ENCODE measurements at regions not wholly inside any gene's neighbourhood (a gene's known extent, or its start where the extent isn't known, plus 50 kb on each side); places are given as distances from the start of the nearest gene placed in this dataset.
A peak's percentile ranks its signal among the peaks of the same experiment; 100 is the strongest.

DNA sequence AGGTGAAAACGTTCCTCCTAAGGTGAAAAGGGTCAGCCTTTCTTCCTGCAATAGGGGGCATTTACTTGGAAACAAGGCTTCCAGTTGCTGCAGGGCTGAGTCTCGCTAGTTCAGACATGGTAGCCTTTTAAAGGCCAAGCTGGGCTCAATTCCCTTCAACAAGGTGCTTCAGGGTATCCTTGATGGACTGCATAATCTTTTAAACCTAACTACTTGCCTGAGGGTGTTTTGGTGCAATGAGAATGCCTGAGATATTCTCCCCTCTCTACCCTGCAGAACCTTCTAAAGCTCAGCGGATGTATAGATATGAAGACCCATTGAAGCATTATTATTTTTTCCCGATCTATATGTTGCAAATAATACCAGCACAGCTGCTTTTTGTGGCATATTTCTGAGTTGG, 416.1 kb downstream of the QKI start:
- Mint-ChIP-seq H3K27me3 (peaks cover 26 to 32% (median 27%) of the 10 kb centered on the region in 3 donors), H3K4me1 (no peaks in the 10 kb centered on the region), H3K27ac (no peak overlapping the region)

GRCh38 chr6:163828038-163828795, 413.7 kb downstream of the QKI start:
- Mint-ChIP-seq H3K4me1 (peaks cover 0 to 4% (median 4%) of the 10 kb centered on the region in 3 donors), H3K36me3 (no peaks in the 10 kb centered on the region), H3K27ac (no peak overlapping the region), H3K4me3 (no peak overlapping the region), H3K9me3 (peaks cover 0 to 6% (median 0%) of the 10 kb centered on the region in 7 donors), H3K27me3 (peaks cover 26 to 32% (median 29%) of the 10 kb centered on the region in 3 donors)
- DNase-seq (no peak), ATAC-seq (ENCODE audit: low read depth in 2 of 2) (no peak)

More for the DNA sequence above, 416.1 kb downstream of the QKI start:
- peaks cover 0 to 6% (median 0%) of the 10 kb centered on the region in 7 donors for H3K9me3 Mint-ChIP-seq
- no peak overlapping the region for H3K4me3 Mint-ChIP-seq
- no peak for ATAC-seq (ENCODE audit: low read depth in 2 of 2)
- no peaks in the 10 kb centered on the region for H3K36me3 Mint-ChIP-seq
- DNase-seq, result no peak

- Mint-ChIP-seq H3K4me1 (peaks cover 0 to 4% (median 4%) of the 10 kb centered on the region in 3 donors), H3K36me3 (no peaks in the 10 kb centered on the region), H3K27ac (peak overlapping the region in 1 of 6 donors; percentile 20), H3K9me3 (peaks cover 0 to 6% (median 0%) of the 10 kb centered on the region in 7 donors), H3K27me3 (peaks cover 16 to 24% (median 23%) of the 10 kb centered on the region in 3 donors), H3K4me3 (no peak overlapping the region)
- ATAC-seq (ENCODE audit: low read depth in 2 of 2) (no peak), DNase-seq (no peak)
Observed at GRCh38 chr6:163827143-163827542, 412.6 kb downstream of the QKI start.

- Mint-ChIP-seq H3K9me3 (peaks cover 0 to 6% (median 0%) of the 10 kb centered on the region in 7 donors), H3K27ac (no peak overlapping the region), H3K36me3 (no peaks in the 10 kb centered on the region), H3K4me3 (no peak overlapping the region), H3K4me1 (peaks cover 0 to 4% (median 4%) of the 10 kb centered on the region in 3 donors), H3K27me3 (peaks cover 11 to 24% (median 23%) of the 10 kb centered on the region in 3 donors)
- no peak for ATAC-seq (ENCODE audit: low read depth in 2 of 2)
- no peak for DNase-seq
Observed at GRCh38 chr6:163826629-163827028, 412.1 kb downstream of the QKI start.

- Mint-ChIP-seq H3K4me3 (no peak overlapping the region), H3K27ac (no peak overlapping the region), H3K9me3 (peaks cover 0 to 3% (median 0%) of the 10 kb centered on the region in 7 donors), H3K36me3 (no peaks in the 10 kb centered on the region), H3K27me3 (peaks cover 9 to 31% (median 20%) of the 10 kb centered on the region in 3 donors), H3K4me1 (peaks cover 0 to 4% (median 4%) of the 10 kb centered on the region in 3 donors)
- DNase-seq (no peak), ATAC-seq (ENCODE audit: low read depth in 2 of 2) (no peak)
Observed at GRCh38 chr6:163825033-163825432, 410.5 kb downstream of the QKI start.

DNA sequence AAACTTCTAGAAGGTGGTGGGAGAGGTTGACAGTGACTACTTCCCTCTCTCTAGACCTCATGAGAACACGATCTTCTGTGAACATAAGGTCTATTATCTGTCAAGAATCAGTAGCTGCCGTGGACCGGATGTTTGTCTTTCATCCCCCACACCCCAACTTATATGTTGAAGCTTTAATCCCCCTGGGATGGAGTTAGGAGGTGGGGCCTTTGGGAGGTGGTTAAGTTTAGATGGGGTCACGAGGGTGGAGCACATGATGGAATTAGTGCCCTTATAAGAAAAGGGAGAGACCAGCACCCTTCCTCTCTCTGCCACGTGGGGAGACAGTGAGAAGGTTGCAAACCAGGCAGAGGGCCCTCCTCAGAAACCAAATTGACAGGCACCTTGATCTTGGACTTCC, 409.1 kb downstream of the QKI start:
- Mint-ChIP-seq H3K27ac (no peak overlapping the region), H3K4me3 (no peak overlapping the region), H3K27me3 (peaks cover 9 to 36% (median 21%) of the 10 kb centered on the region in 3 donors), H3K4me1 (peaks cover 0 to 4% (median 4%) of the 10 kb centered on the region in 3 donors), H3K36me3 (no peaks in the 10 kb centered on the region), H3K9me3 (peaks cover 0 to 3% (median 2%) of the 10 kb centered on the region in 7 donors)
- ATAC-seq (ENCODE audit: low read depth in 2 of 2), result no peak
- no peak for DNase-seq

DNA sequence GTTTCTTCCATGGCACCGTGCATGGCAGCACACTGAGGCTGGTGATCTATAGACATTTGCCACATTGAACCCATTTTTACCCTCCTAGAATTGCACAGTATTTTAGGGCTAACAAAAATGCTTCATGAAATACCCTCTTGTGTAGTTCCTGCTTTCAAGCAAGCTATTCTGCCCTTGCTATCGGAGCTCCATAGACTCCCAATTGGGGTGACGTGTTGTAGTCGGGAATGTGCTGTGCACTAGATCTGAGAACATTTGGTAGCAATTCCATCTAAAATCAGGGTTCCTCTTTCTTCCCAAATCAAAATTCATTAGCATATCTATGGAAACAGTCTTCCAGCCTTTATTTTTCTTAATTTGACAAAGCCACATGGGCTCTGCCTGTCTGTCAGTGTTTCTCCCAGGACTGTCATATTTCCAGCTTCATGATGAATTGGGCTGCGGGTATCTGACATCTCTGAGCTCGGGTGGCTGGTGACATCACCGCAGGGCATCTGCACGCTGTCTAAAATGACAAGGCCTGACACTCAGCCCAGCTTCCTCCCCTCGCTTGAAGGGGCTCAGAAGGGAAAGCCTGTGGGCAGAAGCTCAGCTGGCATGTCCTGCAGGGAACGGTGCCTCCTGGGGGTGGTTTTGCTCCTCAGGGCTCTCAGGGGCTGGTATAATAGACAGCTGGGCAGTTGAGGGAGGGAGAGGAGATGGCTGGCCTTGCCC, 406.4 kb downstream of the QKI start:
- Mint-ChIP-seq H3K27ac (no peak overlapping the region), H3K4me3 (no peak overlapping the region), H3K4me1 (peaks cover 0 to 4% (median 4%) of the 10 kb centered on the region in 3 donors), H3K9me3 (peaks cover 0 to 7% (median 2%) of the 10 kb centered on the region in 7 donors), H3K36me3 (no peaks in the 10 kb centered on the region), H3K27me3 (peaks cover 9 to 33% (median 12%) of the 10 kb centered on the region in 3 donors)
- DNase-seq (no peak), ATAC-seq (ENCODE audit: low read depth in 2 of 2) (no peak)

DNA sequence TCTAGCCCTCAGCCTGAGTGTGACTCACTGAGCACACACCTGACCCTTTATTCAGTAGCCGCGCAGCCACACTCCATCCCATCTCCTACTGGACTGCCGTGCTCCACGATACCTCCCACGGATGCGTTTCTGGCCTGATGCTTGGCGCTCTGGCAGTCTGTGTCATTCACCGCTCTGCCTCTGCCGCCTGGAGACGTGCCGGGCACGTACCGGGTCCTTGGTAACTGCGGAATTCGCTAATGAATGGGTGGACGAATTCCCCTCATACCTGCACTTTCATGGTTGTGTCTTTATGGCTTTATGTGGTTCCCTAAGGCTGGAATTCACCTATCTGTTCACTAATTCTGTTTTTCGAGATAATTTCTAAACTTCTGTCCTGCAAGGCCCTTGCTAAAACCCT, 405.7 kb downstream of the QKI start:
- H3K27ac Mint-ChIP-seq, result no peak overlapping the region
- peaks cover 0 to 7% (median 2%) of the 10 kb centered on the region in 7 donors for H3K9me3 Mint-ChIP-seq
- H3K4me1 Mint-ChIP-seq, result peaks cover 1 to 4% (median 1%) of the 10 kb centered on the region in 3 donors
- H3K4me3 Mint-ChIP-seq, result peak overlapping the region in 1 of 8 donors; percentile 40
- H3K36me3 Mint-ChIP-seq, result no peaks in the 10 kb centered on the region
- DNase-seq, result no peak
- H3K27me3 Mint-ChIP-seq, result peaks cover 2 to 28% (median 7%) of the 10 kb centered on the region in 3 donors
- ATAC-seq (ENCODE audit: low read depth in 2 of 2), result no peak

DNA sequence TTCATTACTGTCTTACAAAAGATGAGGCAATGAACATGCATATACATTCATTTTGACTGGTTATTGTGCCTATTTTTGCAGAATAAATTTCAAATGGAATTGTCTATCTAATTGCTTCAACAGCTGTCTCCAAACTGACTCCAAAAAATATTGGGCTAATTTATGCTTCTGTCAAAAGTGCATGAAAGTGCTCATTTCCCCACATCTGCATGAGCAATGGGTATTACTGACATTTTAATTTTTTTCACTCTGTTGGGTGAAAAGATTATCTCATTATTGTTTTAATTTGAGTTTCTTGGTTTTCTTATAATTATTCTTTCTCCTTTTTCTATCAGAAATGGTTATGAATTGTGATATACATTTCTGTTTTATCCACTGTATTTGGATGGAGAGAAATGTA, 404.2 kb downstream of the QKI start:
- no peak overlapping the region for H3K4me3 Mint-ChIP-seq
- H3K27me3 Mint-ChIP-seq, result peaks cover 0 to 23% (median 4%) of the 10 kb centered on the region in 3 donors
- ATAC-seq (ENCODE audit: low read depth in 2 of 2) (no peak), DNase-seq (no peak)
- H3K4me1 Mint-ChIP-seq, result peaks cover 14 to 18% (median 16%) of the 10 kb centered on the region in 3 donors
- peaks cover 0 to 7% of the 10 kb centered on the region in 2 donors for H3K36me3 Mint-ChIP-seq
- no peak overlapping the region for H3K27ac Mint-ChIP-seq
- peaks cover 0 to 6% (median 2%) of the 10 kb centered on the region in 7 donors for H3K9me3 Mint-ChIP-seq

- no peak for ATAC-seq (ENCODE audit: low read depth in 2 of 2)
- H3K36me3 Mint-ChIP-seq, result peaks cover 0 to 7% of the 10 kb centered on the region in 2 donors
Observed at GRCh38 chr6:163816441-163816840, 401.9 kb downstream of the QKI start.

DNA sequence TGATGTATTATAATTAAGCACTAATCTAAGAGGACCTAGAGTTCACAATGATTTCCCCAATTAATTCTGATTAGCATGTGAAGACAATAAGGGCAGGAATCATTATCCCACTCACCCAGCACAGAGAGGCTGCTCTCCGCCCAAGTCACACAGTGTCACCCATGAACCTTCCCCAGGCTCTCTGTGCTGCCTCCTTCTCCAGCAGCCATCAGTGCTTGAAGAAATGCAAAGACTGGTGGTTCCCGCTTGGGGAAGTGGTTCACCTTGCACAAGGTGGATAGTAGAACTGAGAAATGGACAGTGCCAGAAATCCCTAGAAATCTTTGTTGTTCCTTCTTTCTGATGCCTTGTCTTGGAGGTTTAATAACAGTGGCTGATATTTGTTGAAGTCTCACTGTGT, 401.3 kb downstream of the QKI start:
- H3K36me3 Mint-ChIP-seq, result peaks cover 0 to 7% of the 10 kb centered on the region in 2 donors
- peaks cover 0 to 19% (median 4%) of the 10 kb centered on the region in 3 donors for H3K27me3 Mint-ChIP-seq
- peaks cover 16 to 28% (median 23%) of the 10 kb centered on the region in 3 donors for H3K4me1 Mint-ChIP-seq
- peak overlapping the region in 3 of 6 donors; percentile 21 to 58 (median 40) for H3K27ac Mint-ChIP-seq
- H3K4me3 Mint-ChIP-seq, result peak overlapping the region in 1 of 8 donors; percentile 44
- H3K9me3 Mint-ChIP-seq, result peaks cover 0 to 6% (median 2%) of the 10 kb centered on the region in 7 donors
- ATAC-seq (ENCODE audit: low read depth in 2 of 2) (no peak), DNase-seq (no peak)

More at GRCh38 chr6:163816441-163816840, 401.9 kb downstream of the QKI start:
- H3K4me1 Mint-ChIP-seq, result peaks cover 16 to 28% (median 23%) of the 10 kb centered on the region in 3 donors
- peaks cover 0 to 23% (median 4%) of the 10 kb centered on the region in 3 donors for H3K27me3 Mint-ChIP-seq
- H3K9me3 Mint-ChIP-seq, result peaks cover 0 to 6% (median 2%) of the 10 kb centered on the region in 7 donors
- no peak overlapping the region for H3K4me3 Mint-ChIP-seq
- H3K27ac Mint-ChIP-seq, result no peak overlapping the region
- DNase-seq, result no peak

DNA sequence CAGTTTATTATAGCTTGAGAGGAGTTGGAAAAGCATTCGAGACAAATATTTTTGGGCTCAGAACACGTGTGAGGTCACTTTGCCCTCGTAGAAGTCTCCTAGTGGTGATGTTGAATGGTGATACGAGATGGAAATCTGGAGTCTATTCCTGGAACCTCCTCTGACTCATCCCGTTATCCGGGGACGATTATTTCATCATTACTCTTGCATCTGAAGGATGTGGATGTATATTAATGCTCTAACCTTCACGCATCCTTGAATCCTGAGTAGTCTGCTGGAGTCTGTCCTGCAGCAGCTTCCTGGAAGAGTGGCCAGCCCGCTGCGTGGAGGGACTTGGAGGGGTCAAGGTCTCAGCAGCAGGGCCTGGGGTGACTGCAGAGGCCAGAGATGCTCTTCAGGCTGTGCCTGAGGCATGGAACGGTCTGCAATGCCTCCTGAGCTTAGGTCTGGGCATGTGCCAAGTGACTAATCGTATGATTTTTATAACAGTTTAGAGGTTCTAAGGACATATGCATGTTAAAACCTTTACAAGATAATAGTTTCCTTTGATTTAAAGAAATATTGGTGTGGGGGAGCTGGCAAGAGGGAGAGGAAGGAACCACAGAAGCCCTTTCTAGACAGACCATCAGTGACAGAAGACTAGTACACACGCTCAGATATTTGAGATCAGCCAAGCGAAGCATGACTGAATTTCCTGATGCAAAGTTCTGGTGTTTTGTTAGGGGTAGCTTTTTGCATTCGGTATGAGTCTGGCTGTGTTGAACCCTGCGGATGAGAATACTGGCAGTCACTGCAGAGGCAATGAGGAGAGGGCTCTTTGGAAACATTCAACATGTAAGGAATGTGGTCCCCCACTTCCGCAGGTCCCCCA, 400.2 kb downstream of the QKI start:
- peak overlapping the region in 6 of 8 donors; percentile 26 to 77 (median 54) for H3K4me3 Mint-ChIP-seq
- peak overlapping the region in 2 of 6 donors; percentile 19 to 32 for H3K27ac Mint-ChIP-seq
- H3K9me3 Mint-ChIP-seq, result peaks cover 0 to 6% (median 2%) of the 10 kb centered on the region in 7 donors
- DNase-seq (no peak), ATAC-seq (ENCODE audit: low read depth in 2 of 2) (peak in 1 of 2 donors; percentile 51)
- peaks cover 0 to 7% of the 10 kb centered on the region in 2 donors for H3K36me3 Mint-ChIP-seq
- H3K4me1 Mint-ChIP-seq, result peaks cover 16 to 28% (median 23%) of the 10 kb centered on the region in 3 donors
- H3K27me3 Mint-ChIP-seq, result peaks cover 0 to 9% (median 4%) of the 10 kb centered on the region in 3 donors
